ENCODE measurements at regions not wholly inside any gene's neighbourhood (a gene's known extent, or its start where the extent isn't known, plus 50 kb on each side); places are given as distances from the start of the nearest gene placed in this dataset.

DNA sequence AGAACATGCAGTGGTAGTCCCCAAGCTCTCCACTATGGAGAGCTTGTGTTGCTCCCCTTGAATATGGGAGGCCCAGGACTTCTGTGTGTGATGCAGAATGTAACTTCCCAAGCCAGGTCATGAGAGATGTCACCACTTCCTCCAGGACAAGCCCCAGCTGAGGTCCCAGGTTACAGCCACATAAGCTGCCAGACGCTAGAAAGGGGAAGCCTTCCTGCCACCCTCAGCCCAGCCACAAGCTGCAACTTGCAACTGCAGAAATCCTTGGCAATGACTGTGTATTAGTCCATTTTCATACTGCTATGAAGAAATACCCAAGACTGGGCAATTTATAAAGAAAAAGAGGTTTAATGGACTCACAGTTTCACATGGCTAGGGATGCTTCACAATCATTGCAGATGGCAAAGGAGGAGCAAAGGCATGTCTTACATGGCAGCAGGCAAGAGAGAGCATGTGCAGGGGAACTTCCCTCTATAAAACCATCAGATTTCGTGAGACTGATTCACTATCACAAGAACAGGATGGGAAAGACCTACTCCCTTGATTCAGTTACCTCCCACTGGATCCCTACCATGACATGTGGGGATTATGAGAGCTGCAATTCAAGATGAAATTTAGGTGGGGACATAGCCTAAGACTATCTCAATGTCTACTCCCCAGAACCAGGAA, 91.5 kb upstream of the DHX15 start:
- CTCF ChIA-PET: no interaction called here
- POLR2A ChIA-PET (ENCODE audit: low non-redundant PET): no interaction called here
- TF ChIP-seq EZH2 (IDR thresholded peaks at IDR 0.05; ENCODE audit: borderline replicate concordance, low read depth, low read length, poor library complexity, severe bottlenecking): no peak
- TF ChIP-seq, protein P1, sequence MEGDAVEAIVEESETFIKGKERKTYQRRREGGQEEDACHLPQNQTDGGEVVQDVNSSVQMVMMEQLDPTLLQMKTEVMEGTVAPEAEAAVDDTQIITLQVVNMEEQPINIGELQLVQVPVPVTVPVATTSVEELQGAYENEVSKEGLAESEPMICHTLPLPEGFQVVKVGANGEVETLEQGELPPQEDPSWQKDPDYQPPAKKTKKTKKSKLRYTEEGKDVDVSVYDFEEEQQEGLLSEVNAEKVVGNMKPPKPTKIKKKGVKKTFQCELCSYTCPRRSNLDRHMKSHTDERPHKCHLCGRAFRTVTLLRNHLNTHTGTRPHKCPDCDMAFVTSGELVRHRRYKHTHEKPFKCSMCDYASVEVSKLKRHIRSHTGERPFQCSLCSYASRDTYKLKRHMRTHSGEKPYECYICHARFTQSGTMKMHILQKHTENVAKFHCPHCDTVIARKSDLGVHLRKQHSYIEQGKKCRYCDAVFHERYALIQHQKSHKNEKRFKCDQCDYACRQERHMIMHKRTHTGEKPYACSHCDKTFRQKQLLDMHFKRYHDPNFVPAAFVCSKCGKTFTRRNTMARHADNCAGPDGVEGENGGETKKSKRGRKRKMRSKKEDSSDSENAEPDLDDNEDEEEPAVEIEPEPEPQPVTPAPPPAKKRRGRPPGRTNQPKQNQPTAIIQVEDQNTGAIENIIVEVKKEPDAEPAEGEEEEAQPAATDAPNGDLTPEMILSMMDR (conservative IDR thresholded peaks at IDR 0.05; ENCODE audit: low read depth, low read length): no peak

DNA sequence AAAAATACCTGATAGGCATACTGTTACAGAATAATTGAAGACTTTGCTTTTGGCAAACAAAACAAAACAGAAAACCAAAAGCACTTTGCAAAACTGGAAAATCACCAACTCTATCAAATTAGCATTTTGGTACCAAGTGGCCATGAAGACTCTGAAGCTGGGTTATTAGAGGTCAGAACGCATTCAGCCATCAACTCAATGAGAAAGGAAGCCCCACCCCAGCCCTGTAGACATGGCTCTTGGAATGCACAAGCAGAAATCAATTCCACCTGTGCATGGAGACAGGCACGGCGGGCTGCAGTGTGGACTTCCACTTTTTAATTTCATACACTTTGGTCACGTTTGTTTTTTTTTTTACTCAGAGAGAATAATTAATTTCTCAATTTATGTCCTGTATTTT, 93.6 kb upstream of the DHX15 start:
- Histone ChIP-seq H3K27ac (ENCODE audit: low read depth, low read length, poor library complexity, severe bottlenecking) (no peak overlapping the region), H3K36me3 (ENCODE audit: insufficient read depth, low read length, poor library complexity, severe bottlenecking) (no peaks in the 10 kb centered on the region), H3K9me3 (ENCODE audit: low read depth, low read length, poor library complexity, severe bottlenecking) (no peaks in the 10 kb centered on the region), H3K27me3 (replicated peaks; ENCODE audit: insufficient read depth, low read depth, low read length, poor library complexity) (peaks cover 11% of the 10 kb centered on the region), H3K4me1 (ENCODE audit: insufficient read depth, low read length, poor library complexity, severe bottlenecking) (no peaks in the 10 kb centered on the region), H3K4me3 (ENCODE audit: low read depth, low read length, poor library complexity, severe bottlenecking) (no peak overlapping the region)
- POLR2A ChIA-PET (ENCODE audit: low non-redundant PET): no interaction called here
- no TSS peak for BruUV-seq (replicated peaks)
- TF ChIP-seq EZH2 (IDR thresholded peaks at IDR 0.05; ENCODE audit: borderline replicate concordance, low read depth, low read length, poor library complexity, severe bottlenecking): no peak
- TF ChIP-seq, protein P1 (conservative IDR thresholded peaks at IDR 0.05; ENCODE audit: low read depth, low read length): no peak
- intact Hi-C loops (cut with micrococcal nuclease; ENCODE audit: unreplicated experiment): no loop called here
- CTCF ChIA-PET: no interaction called here
- DNase-seq (ENCODE audit: low spot score): no peak

More for the DNA sequence above, 91.5 kb upstream of the DHX15 start:
- no peak overlapping the region for H3K27ac ChIP-seq (ENCODE audit: low read depth, low read length, poor library complexity, severe bottlenecking)
- intact Hi-C loops (cut with micrococcal nuclease; ENCODE audit: unreplicated experiment): no loop called here
- H3K9me3 ChIP-seq (ENCODE audit: low read depth, low read length, poor library complexity, severe bottlenecking): no peaks in the 10 kb centered on the region
- no TSS peak for BruUV-seq (replicated peaks)
- H3K27me3 ChIP-seq (replicated peaks; ENCODE audit: insufficient read depth, low read depth, low read length, poor library complexity): peaks cover 11% of the 10 kb centered on the region
- H3K4me1 ChIP-seq (ENCODE audit: insufficient read depth, low read length, poor library complexity, severe bottlenecking): no peaks in the 10 kb centered on the region
- DNase-seq (ENCODE audit: low spot score): no peak
- H3K4me3 ChIP-seq (ENCODE audit: low read depth, low read length, poor library complexity, severe bottlenecking): no peak overlapping the region
- H3K36me3 ChIP-seq (ENCODE audit: insufficient read depth, low read length, poor library complexity, severe bottlenecking): no peaks in the 10 kb centered on the region

DNA sequence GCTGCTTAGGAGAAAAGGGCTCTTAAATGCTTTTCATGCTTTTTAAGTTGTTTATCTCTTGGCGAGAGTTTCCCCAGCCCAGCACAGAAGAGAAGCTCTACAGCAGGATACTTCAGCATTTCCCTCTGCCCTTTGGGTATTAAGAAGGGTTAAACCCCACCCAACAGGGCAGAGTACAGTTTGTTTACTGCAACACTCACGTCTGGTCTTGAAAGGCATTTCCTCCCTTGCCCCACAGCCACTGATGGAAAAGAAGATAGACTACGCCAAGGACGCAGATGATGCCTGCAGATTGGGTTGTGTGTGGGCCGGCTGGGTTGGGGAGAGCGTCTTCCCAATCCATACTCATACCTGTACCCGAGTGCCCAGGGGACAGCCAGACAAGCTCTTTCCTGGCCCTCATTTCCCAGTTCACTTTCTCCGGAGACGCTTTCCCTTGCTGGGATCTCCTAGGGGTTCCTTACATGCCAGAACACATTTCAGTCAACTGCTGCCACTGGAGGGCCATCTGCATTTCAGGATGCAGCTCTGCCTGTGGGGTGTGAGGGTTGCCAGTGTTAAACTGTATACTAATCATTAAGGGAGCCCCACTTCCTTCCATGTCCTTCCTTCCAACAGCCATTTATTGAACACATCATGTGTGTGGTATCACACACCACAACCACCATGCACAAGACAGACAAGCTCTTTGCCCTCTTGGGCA, 96.5 kb upstream of the DHX15 start:
- TF ChIP-seq, protein P1 (conservative IDR thresholded peaks at IDR 0.05; ENCODE audit: low read depth, low read length): no peak
- no peak for TF ChIP-seq EZH2 (IDR thresholded peaks at IDR 0.05; ENCODE audit: borderline replicate concordance, low read depth, low read length, poor library complexity, severe bottlenecking)
- Histone ChIP-seq H3K27ac (ENCODE audit: low read depth, low read length, poor library complexity, severe bottlenecking) (no peak overlapping the region), H3K4me1 (ENCODE audit: insufficient read depth, low read length, poor library complexity, severe bottlenecking) (no peaks in the 10 kb centered on the region), H3K27me3 (replicated peaks; ENCODE audit: insufficient read depth, low read depth, low read length, poor library complexity) (peaks cover 11% of the 10 kb centered on the region), H3K4me3 (ENCODE audit: low read depth, low read length, poor library complexity, severe bottlenecking) (no peak overlapping the region), H3K9me3 (ENCODE audit: low read depth, low read length, poor library complexity, severe bottlenecking) (no peaks in the 10 kb centered on the region), H3K36me3 (ENCODE audit: insufficient read depth, low read length, poor library complexity, severe bottlenecking) (no peaks in the 10 kb centered on the region)
- intact Hi-C loops (cut with micrococcal nuclease; ENCODE audit: unreplicated experiment): no loop called here
- DNase-seq (ENCODE audit: low spot score): no peak
- ChIA-PET POLR2A (ENCODE audit: low non-redundant PET) (interaction anchor here (0.5 kb wide), 1 partner anchor 68 kb away, joined by 12 read pairs; no protein-coding TSS in a partner anchor), CTCF (interaction anchor here (0.6 kb wide), 1 partner anchor 295 kb away, joined by 3 read pairs; no protein-coding TSS in a partner anchor)
- no TSS peak for BruUV-seq (replicated peaks)

Measured in A673 (cell line).